ENCODE measurements at regions not wholly inside any gene's neighbourhood (a gene's known extent, or its start where the extent isn't known, plus 50 kb on each side); places are given as distances from the start of the nearest gene placed in this dataset.
"Not testable (repeated sequence)": the region's sequence is repeated elsewhere in the genome, so short reads cannot be mapped to it uniquely, and the experiment has no call there.

DNA sequence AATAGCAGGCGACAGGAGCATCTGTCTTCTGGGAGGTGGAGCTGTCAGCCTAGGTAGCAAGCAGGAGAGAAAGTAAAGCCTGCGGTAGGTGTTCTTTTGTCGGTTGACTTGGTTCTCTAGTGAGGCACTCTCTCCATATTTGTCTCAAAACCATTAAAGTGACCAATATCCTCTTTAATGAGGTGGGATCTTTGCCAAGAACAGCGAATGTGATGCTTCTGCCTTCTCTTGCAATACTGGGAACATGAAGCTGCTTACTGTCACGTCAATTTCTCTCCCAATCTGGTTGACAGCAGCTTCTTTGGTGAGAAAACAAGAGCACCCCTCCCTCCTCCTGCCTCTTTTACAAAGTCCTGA, 176.7 kb downstream of the ABCC12 start:
- Histone ChIP-seq H3K9ac (ENCODE audit: low read depth, low read length) (no peak overlapping the region), H3K9me3 (ENCODE audit: control insufficient read depth, insufficient read depth, low read length) (no peaks in the 10 kb centered on the region)

DNA sequence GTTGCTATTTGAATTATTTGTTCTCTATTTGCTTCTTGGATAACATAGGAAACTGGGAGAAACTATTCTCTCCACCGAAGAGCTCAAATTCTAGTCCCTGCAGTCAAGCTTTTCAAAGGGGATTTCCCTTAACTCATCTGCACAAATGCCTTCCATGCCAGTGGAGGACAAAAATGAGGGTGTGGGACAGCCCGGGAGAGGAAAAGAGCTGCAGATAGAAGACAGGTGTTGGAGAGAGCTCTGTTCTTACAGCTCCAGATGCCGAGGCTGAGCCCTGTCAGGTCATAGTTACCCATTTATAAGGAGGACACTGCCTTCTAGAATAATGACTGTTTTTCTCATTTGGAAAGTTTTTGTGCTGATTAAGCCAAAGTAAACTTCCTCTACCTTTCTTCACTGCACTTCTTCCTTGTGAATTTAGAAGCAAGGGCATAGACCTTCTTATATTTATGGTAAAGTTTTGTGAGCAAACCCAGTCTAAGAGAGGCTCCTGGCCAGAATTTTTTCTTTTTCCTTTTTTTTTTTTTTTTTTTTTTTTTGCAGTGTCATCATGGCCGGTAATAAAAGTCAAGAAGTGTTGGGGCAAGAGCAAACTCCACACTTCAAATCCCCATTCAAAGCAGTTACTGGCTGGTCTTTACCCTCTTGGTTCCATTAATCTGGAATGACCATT, 177.2 kb downstream of the ABCC12 start:
- peaks cover 3% of the 10 kb centered on the region for H3K4me1 ChIP-seq (ENCODE audit: control insufficient read depth, insufficient read depth, low read length)
- no peaks in the 10 kb centered on the region for H3K36me3 ChIP-seq (ENCODE audit: control insufficient read depth, insufficient read depth, low read length)
- no peaks in the 10 kb centered on the region for H3K27me3 ChIP-seq (ENCODE audit: control insufficient read depth, insufficient read depth, low read length)
- H3K4me3 ChIP-seq (ENCODE audit: low read depth, low read length): no peak overlapping the region
- no peak overlapping the region for H3K9ac ChIP-seq (ENCODE audit: low read depth, low read length)
- H3K9me3 ChIP-seq (ENCODE audit: control insufficient read depth, insufficient read depth, low read length): no peaks in the 10 kb centered on the region

More for the DNA sequence above, 176.7 kb downstream of the ABCC12 start:
- Histone ChIP-seq H3K27me3 (ENCODE audit: control insufficient read depth, insufficient read depth, low read length) (peaks cover 2% of the 10 kb centered on the region), H3K4me1 (ENCODE audit: control insufficient read depth, insufficient read depth, low read length) (peaks cover 3% of the 10 kb centered on the region), H3K36me3 (ENCODE audit: control insufficient read depth, insufficient read depth, low read length) (no peaks in the 10 kb centered on the region), H3K4me3 (ENCODE audit: low read depth, low read length) (no peak overlapping the region)

DNA sequence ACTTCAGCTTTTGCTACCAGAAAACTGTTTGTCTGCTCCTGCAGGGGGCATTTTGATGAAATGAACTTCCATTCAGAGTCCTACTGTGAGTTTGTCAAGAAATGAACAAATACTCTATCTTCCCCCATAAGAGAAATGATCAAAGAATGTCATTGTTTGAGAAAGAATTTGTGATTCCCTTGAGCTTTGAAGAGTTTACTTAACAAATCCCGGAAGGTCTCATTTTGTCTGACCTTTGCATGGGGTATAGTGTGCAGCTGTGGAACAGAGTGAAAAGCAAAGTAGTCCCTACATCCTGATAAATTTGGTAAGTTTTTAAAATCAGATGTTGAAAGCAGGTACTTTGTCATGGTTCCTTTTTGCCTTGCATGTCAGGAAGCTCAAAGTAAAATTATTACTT, 178.0 kb downstream of the ABCC12 start:
- Histone ChIP-seq H3K36me3 (ENCODE audit: control insufficient read depth, insufficient read depth, low read length) (no peaks in the 10 kb centered on the region), H3K9ac (ENCODE audit: low read depth, low read length) (no peak overlapping the region), H3K27me3 (ENCODE audit: control insufficient read depth, insufficient read depth, low read length) (no peaks in the 10 kb centered on the region), H3K4me3 (ENCODE audit: low read depth, low read length) (no peak overlapping the region), H3K4me1 (ENCODE audit: control insufficient read depth, insufficient read depth, low read length) (peaks cover 3% of the 10 kb centered on the region), H3K9me3 (ENCODE audit: control insufficient read depth, insufficient read depth, low read length) (no peaks in the 10 kb centered on the region)

DNA sequence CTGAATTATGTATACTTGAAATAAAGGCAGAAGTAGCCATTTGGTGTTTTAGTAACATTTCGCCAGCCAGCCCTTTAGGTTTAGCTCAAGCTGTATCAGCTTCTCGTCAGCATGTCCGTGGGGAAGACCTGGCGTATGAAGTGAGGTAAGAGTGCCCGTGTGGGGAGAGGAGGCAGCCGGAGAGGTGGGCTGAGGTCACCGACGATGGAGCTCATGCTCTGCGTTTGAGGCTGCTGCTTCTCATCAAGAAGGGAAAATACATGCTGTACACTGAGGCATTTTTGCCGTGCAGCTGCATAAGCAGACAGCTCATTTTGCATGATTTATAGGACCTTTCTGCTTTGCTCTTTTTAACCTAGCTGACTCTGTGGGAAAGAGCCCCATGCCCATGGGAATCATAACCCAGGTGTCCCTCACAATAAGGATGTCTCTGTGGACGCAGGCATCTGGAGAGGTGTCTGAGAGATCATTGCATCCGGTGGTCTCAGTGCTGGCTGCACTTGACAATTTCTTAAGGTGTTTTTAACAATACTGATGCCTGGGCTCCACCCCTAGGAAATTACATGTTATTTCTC, 179.1 kb downstream of the ABCC12 start:
- Histone ChIP-seq H3K4me1 (ENCODE audit: control insufficient read depth, insufficient read depth, low read length) (peaks cover 3% of the 10 kb centered on the region), H3K9me3 (ENCODE audit: control insufficient read depth, insufficient read depth, low read length) (no peaks in the 10 kb centered on the region), H3K4me3 (ENCODE audit: low read depth, low read length) (no peak overlapping the region), H3K27me3 (ENCODE audit: control insufficient read depth, insufficient read depth, low read length) (no peaks in the 10 kb centered on the region), H3K36me3 (ENCODE audit: control insufficient read depth, insufficient read depth, low read length) (no peaks in the 10 kb centered on the region), H3K9ac (ENCODE audit: low read depth, low read length) (no peak overlapping the region)

DNA sequence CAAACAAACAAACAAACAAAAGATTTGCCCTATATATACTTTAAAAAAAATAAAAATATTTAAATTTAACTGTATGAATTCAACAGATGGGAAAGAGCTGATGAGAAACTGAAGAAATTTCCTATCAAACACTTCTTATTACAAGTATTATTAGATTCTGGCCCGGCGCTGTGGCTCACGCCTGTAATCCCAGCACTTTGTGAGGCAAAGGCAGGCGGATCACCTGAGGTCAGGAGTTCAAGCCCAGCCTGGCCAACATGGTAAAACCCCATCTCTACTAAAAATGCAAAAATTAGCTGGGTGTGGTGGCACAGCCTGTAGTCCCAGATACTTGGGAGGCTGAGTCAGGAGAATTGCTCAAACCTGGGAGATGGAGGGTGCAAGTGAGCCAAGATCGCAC, 180.8 kb downstream of the ABCC12 start:
- H3K4me3 ChIP-seq (ENCODE audit: low read depth, low read length): not testable (repeated sequence)

DNA sequence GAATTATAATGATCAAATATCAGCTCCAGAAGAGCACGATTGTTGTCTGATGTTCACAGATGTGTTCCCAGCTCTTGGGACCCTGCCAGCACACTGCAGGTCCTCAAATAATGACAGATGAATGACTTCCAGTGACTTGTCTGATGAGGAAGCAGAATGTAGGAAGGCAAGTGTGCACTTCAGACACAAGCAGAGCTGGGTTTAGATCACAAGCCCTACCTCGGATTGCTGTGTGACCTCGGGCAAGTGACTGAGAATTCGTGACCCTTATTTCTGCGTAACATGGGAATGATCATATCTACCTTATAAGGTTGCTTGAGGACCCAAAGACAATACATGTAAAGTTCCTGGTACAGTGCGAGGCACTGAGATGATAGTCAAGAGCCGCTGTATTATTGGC, 182.2 kb downstream of the ABCC12 start:
- Histone ChIP-seq H3K27me3 (ENCODE audit: control insufficient read depth, insufficient read depth, low read length) (no peaks in the 10 kb centered on the region), H3K4me1 (ENCODE audit: control insufficient read depth, insufficient read depth, low read length) (peaks cover 3% of the 10 kb centered on the region), H3K4me3 (ENCODE audit: low read depth, low read length) (no peak overlapping the region), H3K9me3 (ENCODE audit: control insufficient read depth, insufficient read depth, low read length) (no peaks in the 10 kb centered on the region), H3K9ac (ENCODE audit: low read depth, low read length) (no peak overlapping the region), H3K36me3 (ENCODE audit: control insufficient read depth, insufficient read depth, low read length) (no peaks in the 10 kb centered on the region)

More for the DNA sequence above, 180.8 kb downstream of the ABCC12 start:
- not testable (repeated sequence) for H3K9me3 ChIP-seq (ENCODE audit: control insufficient read depth, insufficient read depth, low read length); H3K9ac ChIP-seq (ENCODE audit: low read depth, low read length); H3K4me1 ChIP-seq (ENCODE audit: control insufficient read depth, insufficient read depth, low read length); H3K27me3 ChIP-seq (ENCODE audit: control insufficient read depth, insufficient read depth, low read length); H3K36me3 ChIP-seq (ENCODE audit: control insufficient read depth, insufficient read depth, low read length)

DNA sequence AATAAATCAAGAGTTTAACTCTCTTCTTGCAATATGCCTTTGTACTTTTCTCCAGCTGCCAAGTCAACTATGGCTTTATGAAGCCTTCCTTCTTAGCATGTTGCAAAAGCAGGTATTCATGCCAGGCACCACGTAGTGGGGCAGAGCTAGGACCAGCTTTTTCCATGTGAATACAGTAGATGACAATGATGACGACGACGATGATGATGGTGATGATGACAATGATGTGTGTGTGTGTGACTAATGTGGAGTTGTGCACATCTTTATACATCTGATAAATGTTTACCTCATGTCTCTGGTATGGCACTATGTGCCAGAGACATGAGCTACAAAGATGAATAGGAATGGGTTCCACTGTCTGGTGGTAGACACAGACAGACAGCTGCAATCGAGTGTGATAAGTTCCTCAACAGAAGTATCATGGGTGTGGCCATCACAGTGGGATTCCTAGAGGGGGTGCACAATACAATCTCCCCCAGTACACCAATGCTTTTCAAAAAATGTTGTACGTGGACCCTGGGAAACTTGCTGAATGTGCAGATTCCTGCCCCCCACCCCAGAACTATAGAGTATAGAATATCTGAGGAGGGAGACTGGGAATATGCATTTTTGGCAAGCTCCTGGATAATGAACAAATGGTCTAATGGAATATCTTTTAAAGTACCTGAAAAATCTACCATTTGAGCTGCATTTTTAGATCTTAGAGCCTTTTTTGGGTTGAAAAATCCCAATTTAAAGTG, 183.4 kb downstream of the ABCC12 start:
- Histone ChIP-seq H3K9ac (ENCODE audit: low read depth, low read length) (no peak overlapping the region), H3K36me3 (ENCODE audit: control insufficient read depth, insufficient read depth, low read length) (no peaks in the 10 kb centered on the region), H3K4me3 (ENCODE audit: low read depth, low read length) (no peak overlapping the region), H3K4me1 (ENCODE audit: control insufficient read depth, insufficient read depth, low read length) (no peaks in the 10 kb centered on the region), H3K9me3 (ENCODE audit: control insufficient read depth, insufficient read depth, low read length) (no peaks in the 10 kb centered on the region), H3K27me3 (ENCODE audit: control insufficient read depth, insufficient read depth, low read length) (no peaks in the 10 kb centered on the region)

DNA sequence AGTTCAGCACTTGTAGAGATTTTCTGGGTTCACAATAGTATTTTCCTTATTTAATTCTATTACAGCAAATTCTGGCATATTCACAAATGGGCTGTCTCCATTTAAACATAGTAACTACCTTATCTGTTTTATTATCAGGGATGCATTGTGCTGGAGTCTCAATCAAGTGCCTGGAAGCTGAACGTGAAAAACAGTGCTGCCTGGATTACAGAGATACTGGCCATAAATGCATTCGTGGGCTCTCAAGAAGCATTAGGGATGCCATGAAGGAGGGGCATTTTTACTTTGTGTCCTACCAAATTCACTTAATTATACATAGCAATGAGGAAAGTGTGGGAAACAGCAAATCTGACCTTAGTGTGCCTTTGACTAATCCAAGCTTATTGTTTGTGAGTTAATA, 184.6 kb downstream of the ABCC12 start:
- no peaks in the 10 kb centered on the region for H3K36me3 ChIP-seq (ENCODE audit: control insufficient read depth, insufficient read depth, low read length)
- no peak overlapping the region for H3K4me3 ChIP-seq (ENCODE audit: low read depth, low read length)
- no peaks in the 10 kb centered on the region for H3K27me3 ChIP-seq (ENCODE audit: control insufficient read depth, insufficient read depth, low read length)
- no peaks in the 10 kb centered on the region for H3K9me3 ChIP-seq (ENCODE audit: control insufficient read depth, insufficient read depth, low read length)
- no peak overlapping the region for H3K9ac ChIP-seq (ENCODE audit: low read depth, low read length)
- peaks cover 1% of the 10 kb centered on the region for H3K4me1 ChIP-seq (ENCODE audit: control insufficient read depth, insufficient read depth, low read length)

DNA sequence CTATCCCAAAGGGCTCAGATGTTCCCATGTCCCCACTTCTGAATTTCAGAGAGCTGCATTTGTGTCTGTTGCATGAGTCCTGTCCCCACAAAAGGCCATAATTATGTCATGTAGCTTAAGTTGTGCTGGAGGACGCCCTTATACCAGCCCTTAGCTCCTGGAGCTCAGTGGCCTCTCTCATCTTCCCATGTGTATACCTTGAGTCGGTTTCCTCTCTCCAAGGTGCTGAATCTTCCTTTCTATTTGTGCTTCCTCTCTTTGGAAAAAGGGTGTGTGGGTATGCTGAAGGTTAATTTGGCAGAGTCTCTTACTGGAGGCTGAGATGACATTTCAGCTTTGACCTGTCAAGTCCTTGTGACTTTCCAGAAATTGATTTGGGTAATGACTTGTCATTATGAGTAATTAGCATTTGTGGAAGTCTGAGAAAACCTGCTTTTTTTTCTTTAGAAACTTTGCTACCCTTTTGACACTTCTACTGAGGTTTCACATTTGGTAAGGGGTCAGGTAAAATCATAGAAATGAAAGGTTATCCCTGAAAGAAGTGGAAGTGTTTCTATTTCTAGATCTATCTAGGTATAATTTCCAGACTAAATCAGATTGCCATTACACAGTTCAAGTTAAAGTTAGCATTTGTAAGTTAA, 185.4 kb downstream of the ABCC12 start:
- H3K27me3 ChIP-seq (ENCODE audit: control insufficient read depth, insufficient read depth, low read length): no peaks in the 10 kb centered on the region
- no peak overlapping the region for H3K4me3 ChIP-seq (ENCODE audit: low read depth, low read length)
- no peak overlapping the region for H3K9ac ChIP-seq (ENCODE audit: low read depth, low read length)
- H3K9me3 ChIP-seq (ENCODE audit: control insufficient read depth, insufficient read depth, low read length): no peaks in the 10 kb centered on the region
- no peaks in the 10 kb centered on the region for H3K36me3 ChIP-seq (ENCODE audit: control insufficient read depth, insufficient read depth, low read length)
- peaks cover 9% of the 10 kb centered on the region for H3K4me1 ChIP-seq (ENCODE audit: control insufficient read depth, insufficient read depth, low read length)

DNA sequence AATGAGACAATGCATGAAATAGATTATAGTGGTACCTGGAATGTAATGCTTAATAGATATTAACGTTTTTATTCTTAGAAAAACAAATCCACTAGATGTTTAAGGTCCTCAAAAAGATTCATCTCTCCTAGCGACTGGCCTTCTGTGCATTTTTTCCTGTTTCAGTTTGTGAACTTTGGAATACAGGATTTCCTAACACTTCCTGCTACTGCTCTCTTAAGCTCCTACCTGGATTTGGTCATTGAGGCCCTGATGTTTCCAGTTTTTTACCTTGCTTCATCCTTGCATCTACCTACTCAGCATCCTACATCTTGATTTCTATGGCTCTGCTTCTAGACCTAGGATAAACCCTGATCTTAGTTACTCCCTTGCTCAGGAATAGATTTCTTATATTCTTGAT, 188.4 kb downstream of the ABCC12 start:
- Histone ChIP-seq H3K4me3 (ENCODE audit: low read depth, low read length) (no peak overlapping the region), H3K27me3 (ENCODE audit: control insufficient read depth, insufficient read depth, low read length) (no peaks in the 10 kb centered on the region)

DNA sequence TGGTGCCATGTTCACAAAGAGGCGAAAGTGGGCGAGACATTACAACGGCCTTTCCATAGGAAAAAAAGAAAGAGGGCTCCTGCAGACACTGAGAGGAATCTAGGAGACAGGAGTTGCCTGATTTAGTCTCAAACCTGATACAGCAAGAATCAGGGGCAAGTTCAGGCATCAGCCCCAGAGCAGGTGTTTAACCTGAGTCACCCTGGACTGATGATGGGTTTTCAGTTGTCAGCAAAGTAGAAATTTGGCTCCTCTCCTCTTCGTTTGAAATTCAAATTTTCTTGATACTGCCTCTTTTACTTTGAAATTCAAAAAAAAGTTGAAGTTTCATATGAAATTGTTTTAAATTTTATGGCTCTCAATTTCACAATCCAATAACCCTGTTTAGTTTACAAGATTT, 189.5 kb downstream of the ABCC12 start:
- H3K9ac ChIP-seq (ENCODE audit: low read depth, low read length): no peak overlapping the region
- H3K36me3 ChIP-seq (ENCODE audit: control insufficient read depth, insufficient read depth, low read length): no peaks in the 10 kb centered on the region
- H3K4me3 ChIP-seq (ENCODE audit: low read depth, low read length): no peak overlapping the region
- H3K9me3 ChIP-seq (ENCODE audit: control insufficient read depth, insufficient read depth, low read length): no peaks in the 10 kb centered on the region
- H3K4me1 ChIP-seq (ENCODE audit: control insufficient read depth, insufficient read depth, low read length): peaks cover 15% of the 10 kb centered on the region
- H3K27me3 ChIP-seq (ENCODE audit: control insufficient read depth, insufficient read depth, low read length): no peaks in the 10 kb centered on the region

More for the DNA sequence above, 188.4 kb downstream of the ABCC12 start:
- no peaks in the 10 kb centered on the region for H3K9me3 ChIP-seq (ENCODE audit: control insufficient read depth, insufficient read depth, low read length)
- no peaks in the 10 kb centered on the region for H3K36me3 ChIP-seq (ENCODE audit: control insufficient read depth, insufficient read depth, low read length)
- peaks cover 15% of the 10 kb centered on the region for H3K4me1 ChIP-seq (ENCODE audit: control insufficient read depth, insufficient read depth, low read length)
- H3K9ac ChIP-seq (ENCODE audit: low read depth, low read length): no peak overlapping the region

DNA sequence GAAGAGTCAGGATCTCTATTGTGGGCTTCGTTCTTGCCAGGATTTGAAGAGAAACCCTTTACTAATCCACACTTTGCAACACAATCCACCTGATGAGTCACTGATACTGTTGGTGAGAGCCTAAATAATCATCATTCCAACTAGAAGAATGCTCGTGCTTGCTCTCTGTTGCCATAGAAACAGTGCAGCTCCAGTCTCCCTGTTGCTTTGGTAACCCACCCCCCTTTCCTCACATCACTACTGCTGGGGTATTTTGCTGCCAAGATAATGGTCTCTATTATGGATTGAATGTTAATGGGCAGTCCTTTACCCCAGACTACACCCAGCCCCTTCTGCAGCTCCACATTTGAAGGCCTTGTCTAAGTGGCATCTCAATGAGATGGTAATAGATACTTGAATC, 190.4 kb downstream of the ABCC12 start:
- Histone ChIP-seq H3K9ac (ENCODE audit: low read depth, low read length) (no peak overlapping the region), H3K4me3 (ENCODE audit: low read depth, low read length) (no peak overlapping the region), H3K9me3 (ENCODE audit: control insufficient read depth, insufficient read depth, low read length) (no peaks in the 10 kb centered on the region), H3K27me3 (ENCODE audit: control insufficient read depth, insufficient read depth, low read length) (no peaks in the 10 kb centered on the region), H3K4me1 (ENCODE audit: control insufficient read depth, insufficient read depth, low read length) (peaks cover 15% of the 10 kb centered on the region), H3K36me3 (ENCODE audit: control insufficient read depth, insufficient read depth, low read length) (no peaks in the 10 kb centered on the region)

Measured in iPS-15b (cell line).